Erythroblast (primary cell): ENCODE measurements at regions not wholly inside any gene's neighbourhood (a gene's known extent, or its start where the extent isn't known, plus 50 kb on each side); places are given as distances from the start of the nearest gene placed in this dataset.

Source experiments
- GATA1 ChIP-seq: IDR thresholded peaks from 2 replicates; pipeline ENCODE4 v1.6.1; 2011; ENCODE audit warnings: low read depth, mild to moderate bottlenecking, control low read depth, low read length, moderate library complexity
- POLR2A ChIP-seq: IDR thresholded peaks from 2 replicates; pipeline ENCODE4 v1.6.1; 2011; ENCODE audit warnings: mild to moderate bottlenecking, low read length

- TF ChIP-seq POLR2A (no peak), GATA1 (no peak)
Observed at GRCh38 chr10:20990604-20991003, 93.5 kb upstream of the NEBL start.
